ENCODE measurements at regions not wholly inside any gene's neighbourhood (a gene's known extent, or its start where the extent isn't known, plus 50 kb on each side); places are given as distances from the start of the nearest gene placed in this dataset.

GRCh38 chr15:88716543-88717381 is 77.9 kb downstream of the ISG20 start (continued):
- peak; percentile 43; the same call in 1 of the 2 replicates for TF ChIP-seq TFAP4 (IDR thresholded peaks at IDR 0.05; ENCODE audit: borderline replicate concordance, low read depth)
- TF ChIP-seq PAX8 (CRISPR knock-in tag; IDR thresholded peaks at IDR 0.05; ENCODE audit: borderline replicate concordance), result no peak
- TF ChIP-seq ZBTB49 (CRISPR knock-in tag; IDR thresholded peaks at IDR 0.05; ENCODE audit: borderline replicate concordance), result no peak
- peak; percentile 29 for TF ChIP-seq SRSF1 (optimal IDR thresholded peaks at IDR 0.05; ENCODE audit: low read depth, low read length)
- no peak for TF ChIP-seq AFF4 (CRISPR knock-in tag; IDR thresholded peaks at IDR 0.05)
- no peak for TF ChIP-seq FOXA1 (IDR thresholded peaks at IDR 0.05)
- 0 out of 2 replicates have a peak, but pooled peaks have one; percentile 31 for TF ChIP-seq FOXA1 (CRISPR knock-in tag; IDR thresholded peaks at IDR 0.05)
- 0 out of 2 replicates have a peak, but pooled peaks have one; percentile 29 for TF ChIP-seq PHF21A (CRISPR knock-in tag; IDR thresholded peaks at IDR 0.05)
- no peak for TF ChIP-seq SIN3A (IDR thresholded peaks at IDR 0.05; ENCODE audit: borderline replicate concordance, low read depth, low read length)
- no peak for TF ChIP-seq MBD4 (IDR thresholded peaks at IDR 0.05; ENCODE audit: borderline replicate concordance, low read length)
- peak; percentile 28; the same call in 1 of the 2 replicates for TF ChIP-seq HDAC1 (CRISPR knock-in tag; IDR thresholded peaks at IDR 0.05)
- TF ChIP-seq XBP1 (CRISPR knock-in tag; IDR thresholded peaks at IDR 0.05), result no peak
- 0 out of 2 replicates have a peak, but pooled peaks have one; percentile 76 for TF ChIP-seq HNRNPL (IDR thresholded peaks at IDR 0.05; ENCODE audit: low read depth, low read length)
- TF ChIP-seq SAP130 (CRISPR knock-in tag; IDR thresholded peaks at IDR 0.05; ENCODE audit: low read depth), result peak; percentile 9; the same call in 1 of the 2 replicates
